Caco-2 (cell line): ENCODE measurements at regions not wholly inside any gene's neighbourhood (a gene's known extent, or its start where the extent isn't known, plus 50 kb on each side); places are given as distances from the start of the nearest gene placed in this dataset.

ENCODE experiments used
- BruUV-seq: library from RNA; stranded (reverse); fragments of 400-500 nt; replicated peaks from 2 replicates; lab custom pipeline; 2021; lab: Mats Ljungman, UMichigan
- CTCF ChIA-PET: fragments of 300-600 bp; sonication (Branson Sonifier 250); formaldehyde crosslinking; loops from one replicate; lab custom pipeline; 2022; ENCODE audit warnings: antibody characterized with exemption; lab: Charles Lee
- POLR2A ChIA-PET: fragments of 300-600 bp; sonication (Branson Sonifier 250); formaldehyde crosslinking; loops from one replicate; lab custom pipeline; 2022; ENCODE audit warnings: antibody characterized with exemption; lab: Charles Lee
- DNase-seq, 2 experiments: peaks; one replicate each; pipeline versions ENCODE4 v3.0.0 to v3.0.0-alpha.2; 2020 to 2022
- H3K27me3 ChIP-seq: replicated peaks from 2 replicates; pipeline ENCODE4 v1.6.0; 2011; ENCODE audit warnings: low read length; ENCODE audit not compliant: control insufficient read depth, insufficient read depth
- H3K36me3 ChIP-seq: 2 replicates; pipeline ENCODE4 v1.5.1; 2011; ENCODE audit warnings: low read length; ENCODE audit not compliant: control insufficient read depth, insufficient read depth
- H3K4me1 ChIP-seq: fragments of 250-450 bp; sonication (Bioruptor Pico); 2 replicates; pipeline ENCODE4 v1.5.1; 2020; ENCODE audit warnings: mild to moderate bottlenecking
- H3K4me3 ChIP-seq: 2 replicates; pipeline ENCODE4 v1.5.1; 2011; ENCODE audit warnings: low read depth, mild to moderate bottlenecking, control low read depth, low read length
- H3K9me3 ChIP-seq: fragments of 250-450 bp; sonication (Bioruptor Pico); 2 replicates; pipeline ENCODE4 v1.5.1; 2020; ENCODE audit warnings: mild to moderate bottlenecking, moderate library complexity
- H3K27ac Mint-ChIP-seq: one replicate; pipeline ENCODE4 v1.8.0; 2022; ENCODE audit warnings: mixed read lengths; ENCODE audit not compliant: unreplicated experiment
- H3K27me3 Mint-ChIP-seq: one replicate; pipeline ENCODE4 v1.8.0; 2022; ENCODE audit warnings: mixed read lengths; ENCODE audit not compliant: insufficient read depth, unreplicated experiment
- H3K36me3 Mint-ChIP-seq: one replicate; pipeline ENCODE4 v1.8.0; 2022; ENCODE audit warnings: mild to moderate bottlenecking, mixed read lengths; ENCODE audit not compliant: insufficient read depth, unreplicated experiment
- H3K4me1 Mint-ChIP-seq: one replicate; pipeline ENCODE4 v1.8.0; 2022; ENCODE audit warnings: low read depth, mixed read lengths; ENCODE audit not compliant: unreplicated experiment
- H3K4me3 Mint-ChIP-seq: one replicate; pipeline ENCODE4 v1.8.0; 2022; ENCODE audit warnings: mild to moderate bottlenecking, moderate library complexity, mixed read lengths; ENCODE audit not compliant: unreplicated experiment
- H3K9me3 Mint-ChIP-seq: one replicate; pipeline ENCODE4 v1.8.0; 2022; ENCODE audit warnings: mixed read lengths; ENCODE audit not compliant: unreplicated experiment
- CTCF ChIP-seq, 2 experiments: fragments of 200-600 bp in 1 of 2; IDR thresholded peaks; 1 replicate in 1 of 2; 2 replicates in 1 of 2; pipeline versions ENCODE4 v1.5.1 to v1.8.0; 2011 to 2022; ENCODE audit warnings: antibody characterized with exemption in 1 of 2, control low read depth in 1 of 2, inconsistent platforms in 1 of 2, low read depth in 1 of 2, low read length in 1 of 2, mild to moderate bottlenecking in 1 of 2, moderate library complexity in 1 of 2; ENCODE audit not compliant: insufficient read depth in 1 of 2, severe bottlenecking in 1 of 2, unreplicated experiment in 1 of 2
- intact Hi-C: fragments of 100-400 bp; cut with micrococcal nuclease; formaldehyde crosslinking; loops from one replicate; pipeline ENCODE4 v1.10.0; 2022; ENCODE audit not compliant: unreplicated experiment

DNA sequence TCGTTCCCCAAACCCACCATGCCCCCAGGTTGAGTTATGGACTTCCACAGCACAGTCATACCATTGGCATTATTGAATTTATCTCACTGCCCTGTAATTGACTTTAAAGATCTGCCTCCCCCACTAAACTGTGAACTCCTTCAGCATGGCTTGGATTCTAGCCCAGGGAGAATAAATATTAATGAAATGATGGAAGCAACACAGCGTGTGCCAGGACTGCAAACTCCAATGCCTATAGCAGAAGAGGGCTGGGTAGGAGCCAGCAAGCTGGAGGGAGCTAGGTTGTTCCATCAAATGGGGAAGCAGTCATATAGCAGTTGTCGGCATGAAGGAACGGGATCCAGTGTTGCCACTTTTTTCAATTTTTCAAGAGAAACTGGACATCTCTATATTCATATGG lies 69.0 kb upstream of the MSX2 start:
- no peak overlapping the region for H3K4me3 Mint-ChIP-seq
- DNase-seq, result no peak
- Histone ChIP-seq H3K9me3 (no peaks in the 10 kb centered on the region), H3K36me3 (no peaks in the 10 kb centered on the region), H3K27me3 (no peaks in the 10 kb centered on the region), H3K4me3 (no peak overlapping the region), H3K4me1 (no peaks in the 10 kb centered on the region)
- TF ChIP-seq CTCF (IDR thresholded peaks at IDR 0.05; ENCODE audit: insufficient read depth in 1 of 2, low read depth in 1 of 2, low read length in 1 of 2, severe bottlenecking in 1 of 2, unreplicated experiment in 1 of 2), result no peak
- H3K4me1 Mint-ChIP-seq, result peaks cover 11% of the 10 kb centered on the region
- intact Hi-C loops, result no loop called here
- H3K9me3 Mint-ChIP-seq, result no peaks in the 10 kb centered on the region
- no peak overlapping the region for H3K27ac Mint-ChIP-seq
- BruUV-seq, result no TSS peak
- H3K27me3 Mint-ChIP-seq, result no peaks in the 10 kb centered on the region
- peaks cover 5% of the 10 kb centered on the region for H3K36me3 Mint-ChIP-seq
- ChIA-PET POLR2A (no interaction called here), CTCF (no interaction called here)

DNA sequence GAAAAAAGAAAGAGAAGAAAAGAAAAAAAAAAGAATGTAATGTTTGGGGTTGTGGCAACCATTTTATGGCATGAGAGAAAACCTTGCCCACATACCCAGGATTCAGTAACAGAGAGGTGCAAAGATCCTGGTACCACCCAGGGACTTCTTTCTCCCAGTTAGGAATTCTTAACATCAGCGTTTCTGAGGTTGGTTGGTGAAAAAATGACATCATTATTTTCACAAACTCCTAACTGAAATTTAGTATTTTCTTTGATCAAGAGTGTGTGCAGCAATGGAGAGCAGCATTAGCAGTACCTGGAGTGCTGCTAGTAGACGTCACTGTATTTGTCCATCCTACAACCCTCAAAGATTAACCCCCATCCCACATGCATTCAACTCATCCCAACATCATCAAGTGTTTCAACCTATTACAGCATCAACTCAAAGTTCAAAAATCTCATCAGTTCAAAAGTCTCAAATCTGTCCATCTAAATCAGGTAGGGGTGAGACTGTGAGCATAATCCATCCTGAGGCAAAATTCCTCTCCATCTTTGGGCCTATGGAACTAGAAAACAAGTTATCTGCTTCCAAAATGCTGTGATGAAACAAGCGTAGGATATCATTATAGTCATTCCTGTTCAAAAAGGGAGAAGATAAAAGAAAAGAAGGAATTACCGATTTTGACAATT lies 60.1 kb upstream of the MSX2 start:
- Mint-ChIP-seq H3K36me3 (no peaks in the 10 kb centered on the region), H3K4me3 (no peak overlapping the region), H3K27ac (no peak overlapping the region), H3K9me3 (no peaks in the 10 kb centered on the region), H3K27me3 (no peaks in the 10 kb centered on the region), H3K4me1 (peaks cover 10% of the 10 kb centered on the region)
- Histone ChIP-seq H3K4me1 (peaks cover 10% of the 10 kb centered on the region), H3K4me3 (no peak overlapping the region), H3K36me3 (no peaks in the 10 kb centered on the region), H3K27me3 (no peaks in the 10 kb centered on the region), H3K9me3 (peaks cover 10% of the 10 kb centered on the region; the same call in 1 of the 2 replicates)
- intact Hi-C loops, result no loop called here
- CTCF ChIA-PET, result no interaction called here
- TF ChIP-seq CTCF (IDR thresholded peaks at IDR 0.05; ENCODE audit: insufficient read depth in 1 of 2, low read depth in 1 of 2, low read length in 1 of 2, severe bottlenecking in 1 of 2, unreplicated experiment in 1 of 2), result no peak
- POLR2A ChIA-PET, result no interaction called here
- BruUV-seq, result no TSS peak
- DNase-seq, result no peak

GRCh38 chr5:174665347-174665746 lies 59.0 kb upstream of the MSX2 start:
- no peaks in the 10 kb centered on the region for H3K27me3 ChIP-seq

More at GRCh38 chr5:174665347-174665746, 59.0 kb upstream of the MSX2 start:
- intact Hi-C loops, result no loop called here
- H3K4me3 ChIP-seq, result no peak overlapping the region
- H3K4me1 ChIP-seq, result peaks cover 10% of the 10 kb centered on the region
- Mint-ChIP-seq H3K27ac (no peak overlapping the region), H3K4me3 (no peak overlapping the region), H3K27me3 (no peaks in the 10 kb centered on the region), H3K36me3 (no peaks in the 10 kb centered on the region), H3K9me3 (no peaks in the 10 kb centered on the region), H3K4me1 (peaks cover 10% of the 10 kb centered on the region)
- CTCF ChIA-PET, result no interaction called here
- no TSS peak for BruUV-seq
- POLR2A ChIA-PET, result no interaction called here
- no peak for DNase-seq
- TF ChIP-seq CTCF (IDR thresholded peaks at IDR 0.05; ENCODE audit: insufficient read depth in 1 of 2, low read depth in 1 of 2, low read length in 1 of 2, severe bottlenecking in 1 of 2, unreplicated experiment in 1 of 2), result no peak
- no peaks in the 10 kb centered on the region for H3K36me3 ChIP-seq
- peaks cover 10% of the 10 kb centered on the region; the same call in 1 of the 2 replicates for H3K9me3 ChIP-seq
